HG03520 (cell line): ENCODE measurements at regions not wholly inside any gene's neighbourhood (a gene's known extent, or its start where the extent isn't known, plus 50 kb on each side); places are given as distances from the start of the nearest gene placed in this dataset.

ENCODE experiments used
- ATAC-seq: cut with Tn5 transposase; IDR thresholded peaks from one replicate; pipeline ENCODE4 v1.9.1; 2021; ENCODE audit warnings: mild to moderate bottlenecking, moderate library complexity; ENCODE audit not compliant: unreplicated experiment

GRCh38 chr20:50242548-50242862, 51.9 kb downstream of the CEBPB start:
- ATAC-seq = no peak

- no peak for ATAC-seq
These were observed 52.4 kb downstream of the CEBPB start for GRCh38 chr20:50242863-50243609.

DNA sequence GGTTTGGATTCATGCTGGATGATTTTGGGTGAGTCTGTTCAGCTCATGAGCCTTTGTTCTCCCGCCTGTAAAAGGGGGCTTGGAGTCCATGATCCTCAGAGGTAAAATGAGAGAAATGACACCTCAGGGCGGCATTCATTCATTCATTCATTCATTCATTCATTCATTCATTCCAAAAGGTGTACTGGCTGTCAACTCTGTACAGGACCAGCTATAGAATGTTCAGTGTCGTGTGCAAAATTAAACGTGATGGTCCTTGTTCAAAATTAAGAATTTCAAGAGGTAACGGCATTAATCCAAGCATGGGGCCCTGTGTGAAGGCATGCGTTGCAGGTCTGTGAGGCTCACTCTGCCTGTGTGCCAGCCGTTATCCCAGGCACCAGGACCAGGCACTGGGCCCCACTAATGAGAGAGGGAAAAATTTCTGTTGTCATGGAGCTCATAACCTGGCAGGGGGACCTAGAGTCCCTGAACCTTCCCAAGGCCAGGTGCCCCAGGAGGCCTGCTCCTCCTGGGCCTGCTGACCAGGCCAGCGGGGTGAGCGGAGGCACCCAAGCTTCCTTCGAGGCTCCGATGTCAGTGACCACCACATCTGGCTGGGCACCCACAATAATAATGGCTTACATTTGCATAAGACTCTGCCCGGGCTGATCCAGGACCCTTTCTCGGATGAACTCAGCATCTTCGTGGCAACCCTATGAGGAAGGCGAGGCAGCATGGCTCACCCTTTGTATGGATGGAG, 53.2 kb downstream of the CEBPB start:
- no peak for ATAC-seq

- ATAC-seq = no peak
These were observed 53.9 kb downstream of the CEBPB start for GRCh38 chr20:50244352-50245149.

- no peak for ATAC-seq
These were observed 55.1 kb downstream of the CEBPB start for GRCh38 chr20:50245498-50246366.

GRCh38 chr20:50246367-50247195, 56.0 kb downstream of the CEBPB start:
- ATAC-seq = no peak

DNA sequence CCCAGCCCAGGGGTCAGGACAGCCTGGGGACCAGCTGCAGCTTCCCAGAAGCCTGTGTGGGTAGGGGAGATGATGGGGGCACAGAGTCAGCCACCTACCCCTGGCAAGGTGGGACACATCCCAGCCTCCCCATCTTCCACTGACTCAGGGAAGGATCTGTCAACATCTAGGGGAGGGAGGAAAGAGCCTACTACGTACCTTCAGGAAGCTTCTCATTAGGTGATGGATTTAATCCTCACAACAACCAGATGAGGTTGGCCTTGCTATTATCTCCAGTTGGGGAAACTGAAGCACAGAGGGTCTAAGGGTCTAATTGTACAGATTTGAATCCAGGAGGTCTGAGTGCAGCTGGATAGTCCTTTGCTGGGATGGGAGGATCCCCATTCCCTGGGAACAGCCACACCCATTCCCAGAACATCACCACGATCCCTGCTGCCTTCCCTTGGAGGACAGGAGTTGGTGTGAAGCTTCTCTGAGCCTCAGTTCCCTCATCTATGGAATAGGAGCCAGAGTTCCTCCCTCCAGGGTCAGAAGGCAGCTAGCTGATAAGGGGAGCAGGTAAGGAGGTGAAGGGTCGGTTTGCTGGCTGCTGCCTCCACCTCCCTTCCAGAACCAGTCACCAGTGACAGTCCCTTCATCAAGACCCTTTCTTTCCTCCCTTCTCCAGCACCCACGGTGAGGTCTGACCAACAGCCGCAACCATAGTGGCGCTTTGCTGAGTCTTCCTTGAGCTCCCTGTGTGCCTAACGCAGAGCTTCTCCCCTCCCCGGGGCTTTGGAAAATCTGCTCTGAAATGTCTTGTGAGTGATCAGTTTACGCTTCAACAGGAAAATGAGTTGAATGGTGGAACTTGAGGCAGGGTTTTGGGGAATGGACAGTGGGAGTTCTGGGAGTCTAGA, 56.8 kb downstream of the CEBPB start:
- ATAC-seq = no peak

DNA sequence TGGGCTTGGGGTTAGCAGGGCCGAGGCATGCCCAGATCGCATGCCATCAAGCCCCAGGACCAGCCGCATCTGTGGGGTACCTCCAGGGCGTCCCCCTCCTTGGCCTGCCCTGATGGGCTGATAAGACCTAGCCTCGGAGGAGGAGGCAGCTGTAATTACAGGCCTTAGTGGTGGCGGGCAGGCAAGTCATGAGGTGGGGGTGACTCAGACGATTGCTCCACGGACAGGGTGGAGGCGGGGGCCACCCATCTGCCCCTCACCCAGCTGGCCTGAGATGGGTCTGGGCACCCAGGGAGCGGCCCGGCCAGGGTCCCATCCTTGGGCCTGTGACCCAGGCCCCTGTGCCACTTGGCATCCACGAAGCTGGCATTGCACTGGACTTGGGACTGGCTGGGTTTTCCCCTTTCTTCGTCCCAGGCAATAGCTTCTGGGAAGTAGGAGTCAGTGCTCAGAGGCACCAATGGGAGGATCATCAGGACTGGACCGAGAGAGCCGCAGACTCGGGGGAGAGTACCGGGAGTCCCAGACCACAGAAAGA, 57.5 kb downstream of the CEBPB start:
- ATAC-seq = no peak

- no peak for ATAC-seq
These were observed 59.1 kb downstream of the CEBPB start for GRCh38 chr20:50249447-50250388.

GRCh38 chr20:50250679-50251382, 60.2 kb downstream of the CEBPB start:
- no peak for ATAC-seq

DNA sequence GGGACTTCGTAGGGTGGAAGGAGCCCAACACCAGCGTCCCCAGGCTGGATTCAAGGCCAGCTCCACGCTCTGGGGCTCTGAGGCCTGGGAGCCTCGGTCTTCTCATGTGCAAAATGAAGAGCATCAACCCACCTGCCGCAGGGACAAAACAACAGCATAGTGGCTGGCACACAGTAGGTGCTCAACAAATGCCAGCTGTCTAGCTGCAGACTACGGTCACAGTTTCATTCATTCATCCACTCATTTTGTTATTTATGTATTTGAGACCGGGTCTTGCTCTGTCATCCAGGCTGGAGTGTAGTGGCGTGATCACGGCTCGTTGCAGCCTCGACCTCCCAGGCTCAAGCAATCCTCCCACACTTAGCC, 60.7 kb downstream of the CEBPB start:
- ATAC-seq = no peak

DNA sequence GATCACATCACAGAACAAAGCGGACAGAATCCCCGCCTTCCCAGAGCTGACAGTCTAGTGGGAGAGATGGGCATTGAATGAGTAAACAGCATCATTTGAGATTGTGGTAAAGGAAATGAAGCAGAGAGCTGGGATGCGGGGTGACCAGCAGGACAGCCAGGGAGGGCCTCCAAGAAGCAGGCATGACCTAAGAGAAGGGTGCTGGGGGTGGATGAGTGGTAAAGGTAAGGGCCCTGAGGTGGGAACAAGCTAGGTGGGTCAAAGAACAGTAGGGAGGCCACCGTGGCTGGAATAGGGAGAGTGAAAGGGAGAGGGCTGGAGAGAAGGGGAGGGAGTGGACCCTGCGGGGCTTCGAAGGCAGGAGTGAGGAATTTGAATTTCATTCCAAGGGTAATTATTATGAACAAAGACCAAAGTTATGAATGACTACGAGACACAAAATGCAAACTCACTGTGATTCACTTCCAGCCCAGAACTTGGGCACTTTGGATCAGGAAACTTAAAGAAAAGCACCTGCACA, 61.4 kb downstream of the CEBPB start:
- ATAC-seq = no peak

- no peak for ATAC-seq
These were observed 62.1 kb downstream of the CEBPB start for GRCh38 chr20:50252701-50253100.

- no peak for ATAC-seq
These were observed 62.5 kb downstream of the CEBPB start for GRCh38 chr20:50253101-50253500.

GRCh38 chr20:50254466-50255079, 63.9 kb downstream of the CEBPB start:
- ATAC-seq = no peak

- ATAC-seq = no peak
These were observed 65.9 kb downstream of the CEBPB start for GRCh38 chr20:50256577-50256976.
